AML-193 (cell line): ENCODE measurements at regions not wholly inside any gene's neighbourhood (a gene's known extent, or its start where the extent isn't known, plus 50 kb on each side); places are given as distances from the start of the nearest gene placed in this dataset.
A peak's percentile ranks its signal among the peaks of the same experiment; 100 is the strongest.

Source experiments
- DNase-seq, 2 experiments: peaks; one replicate each; lab custom pipeline; 2025; lab: John Stamatoyannopoulos, UW

DNA sequence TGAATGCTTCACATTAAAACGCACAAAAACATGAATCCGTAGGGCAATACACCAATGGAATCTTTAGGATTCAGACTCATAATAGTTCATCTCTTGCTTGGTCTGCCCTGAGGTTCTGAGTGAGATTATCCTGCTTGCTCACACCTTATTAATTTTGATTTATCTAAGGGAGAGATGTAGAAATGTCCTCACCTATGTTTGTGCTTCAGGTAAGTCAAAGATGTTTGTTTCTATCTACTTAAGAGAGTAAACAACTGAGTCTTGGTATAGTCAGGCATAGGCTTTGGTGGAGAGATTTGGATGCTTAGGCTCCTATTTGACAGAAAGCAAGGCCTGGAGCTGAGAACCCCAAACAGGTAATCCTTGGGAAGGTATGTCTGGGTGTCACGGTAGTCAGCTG lies 231.0 kb upstream of the TNP1 start:
- no peak for DNase-seq

- DNase-seq: peak in 1 of 2 experiments; percentile 20
Observed at GRCh38 chr2:217090024-217090473, 230.2 kb upstream of the TNP1 start.

GRCh38 chr2:217086718-217087117 lies 226.9 kb upstream of the TNP1 start:
- DNase-seq: no peak

DNA sequence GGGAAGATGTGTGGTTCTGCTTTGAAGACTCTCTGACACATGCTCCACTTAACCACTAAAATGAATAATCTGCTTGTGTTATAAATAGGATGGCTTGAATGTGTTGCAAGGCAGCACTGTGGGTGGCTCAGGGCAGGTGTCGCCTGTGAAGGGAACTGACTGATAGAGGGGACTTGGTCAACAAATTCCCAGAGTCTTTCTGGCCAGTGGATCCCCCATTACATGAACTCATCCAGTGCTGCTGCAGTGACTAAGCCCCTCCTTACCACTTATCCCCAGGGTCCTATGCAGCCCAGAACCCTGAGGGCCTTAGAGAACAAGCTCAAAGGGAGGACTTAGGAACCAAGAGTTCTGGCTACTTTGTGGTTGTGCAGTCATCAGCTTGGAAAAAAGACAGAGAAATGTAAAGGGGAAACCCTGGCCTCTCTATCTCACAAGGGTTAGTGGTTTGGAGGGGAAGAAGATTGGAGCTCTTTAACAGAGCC lies 226.2 kb upstream of the TNP1 start:
- DNase-seq: no peak

- DNase-seq: no peak
Observed at GRCh38 chr2:217085543-217085942, 225.7 kb upstream of the TNP1 start.

DNA sequence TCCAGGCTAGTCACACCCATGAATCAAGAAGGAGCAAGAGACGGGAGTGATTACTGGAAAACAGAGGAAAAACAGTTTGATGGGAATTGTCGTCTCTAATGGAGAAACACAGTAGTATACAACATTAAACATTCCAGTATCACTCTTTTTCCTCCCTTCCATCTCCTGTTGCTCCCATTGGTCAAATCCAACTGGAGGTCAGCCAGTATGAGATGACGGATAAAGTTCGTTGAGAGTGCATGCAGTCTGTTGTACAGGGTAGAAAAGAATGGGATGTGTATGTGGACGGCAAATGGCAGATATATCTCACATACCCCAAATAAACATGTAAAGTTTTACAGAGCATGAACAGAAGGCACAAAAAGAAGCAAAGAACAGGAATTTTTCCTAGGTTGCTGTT lies 221.9 kb upstream of the TNP1 start:
- no peak for DNase-seq

- DNase-seq: no peak
Observed at GRCh38 chr2:217079165-217079564, 219.3 kb upstream of the TNP1 start.

- no peak for DNase-seq
Observed at GRCh38 chr2:217077831-217078407, 218.1 kb upstream of the TNP1 start.

- DNase-seq: no peak
Observed at GRCh38 chr2:217076657-217077232, 216.9 kb upstream of the TNP1 start.

- no peak for DNase-seq
Observed at GRCh38 chr2:217076058-217076435, 216.2 kb upstream of the TNP1 start.

- DNase-seq: no peak
Observed at GRCh38 chr2:217075268-217076057, 215.6 kb upstream of the TNP1 start.

GRCh38 chr2:217074576-217075255 lies 214.9 kb upstream of the TNP1 start:
- DNase-seq: no peak

DNA sequence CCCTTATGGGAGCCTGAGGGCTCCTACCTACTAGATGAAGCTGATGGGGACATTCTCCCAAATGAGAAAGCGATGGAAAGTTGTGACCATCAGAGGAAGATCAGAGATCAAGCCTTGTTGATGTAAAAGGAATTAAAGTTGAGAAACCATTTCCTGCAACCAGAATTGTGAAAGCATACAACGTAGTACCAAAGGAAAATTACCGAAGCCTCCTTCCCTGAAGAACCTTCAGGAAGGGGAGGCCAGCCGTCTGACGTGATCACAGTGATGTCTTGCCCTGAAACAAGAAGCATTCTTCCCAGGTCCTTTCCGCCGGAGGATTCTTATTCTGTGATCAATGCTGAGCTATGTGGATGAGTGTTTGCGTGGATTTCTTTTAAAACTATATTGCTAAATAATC lies 211.6 kb upstream of the TNP1 start:
- no peak for DNase-seq

GRCh38 chr2:217070611-217071010 lies 210.7 kb upstream of the TNP1 start:
- no peak for DNase-seq

GRCh38 chr2:217070043-217070430 lies 210.2 kb upstream of the TNP1 start:
- no peak for DNase-seq

GRCh38 chr2:217069263-217070042 lies 209.6 kb upstream of the TNP1 start:
- no peak for DNase-seq

GRCh38 chr2:217068677-217069250 lies 208.9 kb upstream of the TNP1 start:
- DNase-seq: no peak

GRCh38 chr2:217067787-217068186 lies 207.9 kb upstream of the TNP1 start:
- DNase-seq: no peak

- no peak for DNase-seq
Observed at GRCh38 chr2:217066510-217067270, 206.8 kb upstream of the TNP1 start.

GRCh38 chr2:217065695-217066405 lies 206.0 kb upstream of the TNP1 start:
- no peak for DNase-seq
